Neuronal stem cell (in vitro differentiated cells): ENCODE measurements at regions not wholly inside any gene's neighbourhood (a gene's known extent, or its start where the extent isn't known, plus 50 kb on each side); places are given as distances from the start of the nearest gene placed in this dataset.
"Not testable (repeated sequence)": the region's sequence is repeated elsewhere in the genome, so short reads cannot be mapped to it uniquely, and the experiment has no call there.

Experiments
- DNase-seq: peaks from one replicate; pipeline ENCODE4 v3.0.0-alpha.2; 2013; ENCODE audit warnings: low spot score
- H2AFZ ChIP-seq: one replicate; pipeline ENCODE4 v1.6.1; 2013; ENCODE audit warnings: mild to moderate bottlenecking, low read length, inconsistent platforms
- H2AK5ac ChIP-seq: 2 replicates; pipeline ENCODE4 v1.6.1; 2013; ENCODE audit warnings: low read depth, mild to moderate bottlenecking, inconsistent platforms, low read length, moderate library complexity, mixed read lengths
- H2BK120ac ChIP-seq: 2 replicates; pipeline ENCODE4 v1.6.1; 2013; ENCODE audit warnings: low read depth, mild to moderate bottlenecking, inconsistent platforms, low read length, moderate library complexity, mixed read lengths
- H2BK12ac ChIP-seq: one replicate; pipeline ENCODE4 v1.6.1; 2013; ENCODE audit warnings: low read length, inconsistent platforms
- H2BK15ac ChIP-seq: 2 replicates; pipeline ENCODE4 v1.6.1; 2013; ENCODE audit warnings: mild to moderate bottlenecking, low read length, inconsistent platforms, mixed read lengths
- H2BK5ac ChIP-seq: one replicate; pipeline ENCODE4 v1.6.1; 2013; ENCODE audit warnings: inconsistent platforms, mild to moderate bottlenecking, low read length, moderate library complexity
- H3K14ac ChIP-seq: one replicate; pipeline ENCODE4 v1.6.1; 2013; ENCODE audit warnings: low read length, inconsistent platforms
- H3K18ac ChIP-seq: 2 replicates; pipeline ENCODE4 v1.6.1; 2013; ENCODE audit warnings: low read length, inconsistent platforms
- H3K23ac ChIP-seq: 2 replicates; pipeline ENCODE4 v1.6.1; 2013; ENCODE audit warnings: low read depth, mild to moderate bottlenecking, mixed read lengths, low read length, inconsistent platforms; ENCODE audit not compliant: poor library complexity
- H3K27ac ChIP-seq: replicated peaks from 3 replicates; pipeline ENCODE4 v1.5.1; 2013; ENCODE audit warnings: low read length, inconsistent platforms
- H3K27me3 ChIP-seq, 3 experiments: 2 replicates each; pipeline ENCODE4 v1.6.1; 2013; ENCODE audit warnings: low read length in 3 of 3, mild to moderate bottlenecking in 2 of 3, inconsistent platforms in 1 of 3, low read depth in 1 of 3, mixed read lengths in 1 of 3, moderate library complexity in 1 of 3; ENCODE audit not compliant: control insufficient read depth in 3 of 3, insufficient read depth in 3 of 3
- H3K36me3 ChIP-seq, 2 donors: replicated peaks in 1 of 2; 2 replicates each; pipeline ENCODE4 v1.6.1; 2013; ENCODE audit warnings: low read length in 2 of 2; ENCODE audit not compliant: control insufficient read depth in 2 of 2, insufficient read depth in 2 of 2
- H3K4ac ChIP-seq: 2 replicates; pipeline ENCODE4 v1.6.1; 2013; ENCODE audit warnings: inconsistent platforms, mild to moderate bottlenecking, low read length, moderate library complexity
- H3K4me1 ChIP-seq, 2 donors: 1 replicate in 1 of 2; 2 replicates in 1 of 2; pipeline ENCODE4 v1.6.1; 2013; ENCODE audit warnings: low read length in 2 of 2, low read depth in 1 of 2; ENCODE audit not compliant: control insufficient read depth in 2 of 2, insufficient read depth in 1 of 2
- H3K4me2 ChIP-seq: one replicate; pipeline ENCODE4 v1.6.1; 2013; ENCODE audit warnings: mild to moderate bottlenecking, low read length, inconsistent platforms; ENCODE audit not compliant: insufficient read depth, poor library complexity, severe bottlenecking
- H3K4me3 ChIP-seq, 2 donors: 2 replicates each; pipeline ENCODE4 v1.5.1; 2013; ENCODE audit warnings: low read length in 2 of 2, mild to moderate bottlenecking in 2 of 2, inconsistent platforms in 1 of 2, moderate library complexity in 1 of 2
- H3K79me1 ChIP-seq: one replicate; pipeline ENCODE4 v1.6.1; 2013; ENCODE audit warnings: low read depth, mild to moderate bottlenecking, inconsistent platforms, low read length, moderate library complexity
- H3K9ac ChIP-seq: one replicate; pipeline ENCODE4 v1.6.1; 2013; ENCODE audit warnings: mild to moderate bottlenecking, low read depth, low read length, inconsistent platforms; ENCODE audit not compliant: poor library complexity
- H3K9me3 ChIP-seq, 2 donors: replicated peaks in 1 of 2; 2 replicates each; pipeline versions ENCODE3 to v1.6.1; 2013; ENCODE audit warnings: low read length in 2 of 2, mild to moderate bottlenecking in 2 of 2, inconsistent platforms in 1 of 2, low read depth in 1 of 2, mixed read lengths in 1 of 2, moderate library complexity in 1 of 2; ENCODE audit not compliant: control insufficient read depth in 2 of 2, insufficient read depth in 1 of 2
- H4K8ac ChIP-seq: one replicate; pipeline ENCODE4 v1.6.1; 2013; ENCODE audit warnings: low read depth, mild to moderate bottlenecking, inconsistent platforms, low read length, moderate library complexity
- H4K91ac ChIP-seq: one replicate; pipeline ENCODE4 v1.6.1; 2013; ENCODE audit warnings: low read length, low read depth, mild to moderate bottlenecking, inconsistent platforms; ENCODE audit not compliant: poor library complexity
- WGBS, 2 donors: extraction: QIAGEN DNeasy Blood & Tissue Kit; methylation state at CpG; one replicate each; pipeline ENCODE4 v1.1.7; 2013; ENCODE audit warnings: missing lambda C conversion rate in 2 of 2, mixed read lengths in 1 of 2; ENCODE audit not compliant: insufficient read length in 2 of 2, insufficient replicate concordance in 1 of 2; ENCODE audit errors: extremely low coverage in 2 of 2; 5-methylcytosine and 5-hydroxymethylcytosine counted together

GRCh38 chr17:64721556-64721955 lies 59.4 kb upstream of the SMURF2 start:
- not testable (repeated sequence) for H3K9me3 ChIP-seq, H3K18ac ChIP-seq, H3K27ac ChIP-seq, H2BK15ac ChIP-seq, H2BK120ac ChIP-seq, H4K8ac ChIP-seq, H2BK5ac ChIP-seq, H3K4ac ChIP-seq, H2AFZ ChIP-seq, H4K91ac ChIP-seq, H3K36me3 ChIP-seq, H3K23ac ChIP-seq, H3K14ac ChIP-seq, H3K4me3 ChIP-seq, H3K4me1 ChIP-seq, H3K27me3 ChIP-seq, DNase-seq, H2BK12ac ChIP-seq, H3K79me1 ChIP-seq, H3K9ac ChIP-seq, H3K4me2 ChIP-seq, H2AK5ac ChIP-seq
- no CpG with 5 or more reads among the region's 1 CpG for WGBS, 2 donors

- H2AK5ac ChIP-seq, H3K27me3 ChIP-seq, H3K18ac ChIP-seq, H3K4me3 ChIP-seq, H3K9me3 ChIP-seq, H2AFZ ChIP-seq, H2BK15ac ChIP-seq, H3K9ac ChIP-seq, H3K79me1 ChIP-seq, H2BK5ac ChIP-seq, H3K23ac ChIP-seq, DNase-seq, H4K8ac ChIP-seq, H2BK120ac ChIP-seq, H3K4me1 ChIP-seq, H2BK12ac ChIP-seq, H4K91ac ChIP-seq, H3K14ac ChIP-seq, H3K36me3 ChIP-seq, H3K27ac ChIP-seq, H3K4ac ChIP-seq, H3K4me2 ChIP-seq: not testable (repeated sequence)
- WGBS, 2 donors = no CpG with 5 or more reads among the region's 6 CpGs
Observed at GRCh38 chr17:64720253-64720652, 58.1 kb upstream of the SMURF2 start.

GRCh38 chr17:64719517-64719916 lies 57.4 kb upstream of the SMURF2 start:
- H3K18ac ChIP-seq, H3K4ac ChIP-seq, H2BK15ac ChIP-seq, H3K79me1 ChIP-seq, H3K9me3 ChIP-seq, H3K9ac ChIP-seq, H3K27me3 ChIP-seq, H2BK12ac ChIP-seq, H3K27ac ChIP-seq, H3K23ac ChIP-seq, H3K4me1 ChIP-seq, H4K91ac ChIP-seq, H2BK120ac ChIP-seq, H2BK5ac ChIP-seq, H3K14ac ChIP-seq, H2AK5ac ChIP-seq, H2AFZ ChIP-seq, H4K8ac ChIP-seq, H3K4me2 ChIP-seq, DNase-seq, H3K4me3 ChIP-seq, H3K36me3 ChIP-seq: not testable (repeated sequence)
- no CpG with 5 or more reads among the region's 4 CpGs for WGBS, 2 donors

GRCh38 chr17:64718816-64719215 lies 56.7 kb upstream of the SMURF2 start:
- WGBS, 2 donors = no CpG with 5 or more reads among the region's 6 CpGs
- not testable (repeated sequence) for H3K23ac ChIP-seq, H3K18ac ChIP-seq, H3K9ac ChIP-seq, H3K36me3 ChIP-seq, H3K4me3 ChIP-seq, H2AK5ac ChIP-seq, H4K8ac ChIP-seq, H2BK12ac ChIP-seq, H2BK5ac ChIP-seq, H3K27me3 ChIP-seq, H3K4me1 ChIP-seq, H4K91ac ChIP-seq, H2AFZ ChIP-seq, H3K4me2 ChIP-seq, H3K27ac ChIP-seq, H3K79me1 ChIP-seq, H3K4ac ChIP-seq, H3K9me3 ChIP-seq, H2BK120ac ChIP-seq, H2BK15ac ChIP-seq, DNase-seq, H3K14ac ChIP-seq
